Neural cell (in vitro differentiated cells): ENCODE measurements at regions not wholly inside any gene's neighbourhood (a gene's known extent, or its start where the extent isn't known, plus 50 kb on each side); places are given as distances from the start of the nearest gene placed in this dataset.

Source experiments
- EZH2 ChIP-seq: fragments of 200-600, 300-800 bp; shearing (Covaris generic), sonication (generic); IDR thresholded peaks from 2 replicates; pipeline ENCODE4 v1.6.1; 2014; ENCODE audit warnings: antibody characterized with exemption, low read length, borderline replicate concordance, mild to moderate bottlenecking; ENCODE audit not compliant: insufficient read depth, poor library complexity, severe bottlenecking
- RAD21 ChIP-seq: fragments of 450-650 bp; conservative IDR thresholded peaks from 2 replicates; pipeline ENCODE4 v1.6.1; 2014; ENCODE audit warnings: antibody characterized with exemption, mild to moderate bottlenecking, moderate library complexity
- TF ChIP-seq, protein P1 (sequence below): fragments of 450-650 bp; IDR thresholded peaks from 2 replicates; pipeline ENCODE4 v1.5.1; 2014; ENCODE audit warnings: antibody characterized with exemption, mild to moderate bottlenecking, moderate library complexity; ENCODE audit not compliant: poor library complexity, severe bottlenecking

DNA sequence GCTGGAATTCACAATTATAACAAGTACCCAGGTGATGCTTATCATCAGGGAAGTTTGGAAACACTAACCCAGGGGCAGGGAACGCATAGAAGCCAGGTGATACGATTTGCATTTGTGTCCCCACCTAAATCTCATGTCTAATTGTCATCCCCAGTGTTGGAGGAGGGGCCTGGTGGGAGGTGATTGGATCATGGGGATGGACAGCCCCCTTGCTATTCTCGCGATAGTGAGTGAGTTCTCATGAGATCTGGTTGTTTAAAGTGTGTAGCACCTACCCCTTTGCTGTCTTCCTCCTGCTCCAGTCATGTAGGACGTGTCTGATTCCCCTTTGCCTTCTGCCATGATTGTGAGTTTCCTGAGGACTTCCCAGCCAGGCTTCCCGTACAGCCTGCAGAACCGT, 276.3 kb downstream of the UTP18 start:
- no peak for TF ChIP-seq EZH2
- TF ChIP-seq, protein P1, sequence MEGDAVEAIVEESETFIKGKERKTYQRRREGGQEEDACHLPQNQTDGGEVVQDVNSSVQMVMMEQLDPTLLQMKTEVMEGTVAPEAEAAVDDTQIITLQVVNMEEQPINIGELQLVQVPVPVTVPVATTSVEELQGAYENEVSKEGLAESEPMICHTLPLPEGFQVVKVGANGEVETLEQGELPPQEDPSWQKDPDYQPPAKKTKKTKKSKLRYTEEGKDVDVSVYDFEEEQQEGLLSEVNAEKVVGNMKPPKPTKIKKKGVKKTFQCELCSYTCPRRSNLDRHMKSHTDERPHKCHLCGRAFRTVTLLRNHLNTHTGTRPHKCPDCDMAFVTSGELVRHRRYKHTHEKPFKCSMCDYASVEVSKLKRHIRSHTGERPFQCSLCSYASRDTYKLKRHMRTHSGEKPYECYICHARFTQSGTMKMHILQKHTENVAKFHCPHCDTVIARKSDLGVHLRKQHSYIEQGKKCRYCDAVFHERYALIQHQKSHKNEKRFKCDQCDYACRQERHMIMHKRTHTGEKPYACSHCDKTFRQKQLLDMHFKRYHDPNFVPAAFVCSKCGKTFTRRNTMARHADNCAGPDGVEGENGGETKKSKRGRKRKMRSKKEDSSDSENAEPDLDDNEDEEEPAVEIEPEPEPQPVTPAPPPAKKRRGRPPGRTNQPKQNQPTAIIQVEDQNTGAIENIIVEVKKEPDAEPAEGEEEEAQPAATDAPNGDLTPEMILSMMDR = no peak
- no peak for TF ChIP-seq RAD21
